Ishikawa (cell line): ENCODE measurements at regions not wholly inside any gene's neighbourhood (a gene's known extent, or its start where the extent isn't known, plus 50 kb on each side); places are given as distances from the start of the nearest gene placed in this dataset.

ENCODE experiments used
- CREB1 ChIP-seq: IDR thresholded peaks from 2 replicates; pipeline ENCODE4 v1.6.1; 2012; ENCODE audit warnings: low read depth
- EP300 ChIP-seq: IDR thresholded peaks from 2 replicates; pipeline ENCODE4 v1.6.1; 2012; ENCODE audit warnings: borderline replicate concordance
- TEAD4 ChIP-seq: IDR thresholded peaks from 2 replicates; pipeline ENCODE4 v1.6.1; 2012
- YY1 ChIP-seq: IDR thresholded peaks from 2 replicates; pipeline ENCODE4 v1.6.1; 2012; ENCODE audit warnings: low read depth
- TF ChIP-seq, protein P1 (sequence below): IDR thresholded peaks from 2 replicates; pipeline ENCODE4 v1.6.1; 2012; ENCODE audit warnings: low read depth, mild to moderate bottlenecking

DNA sequence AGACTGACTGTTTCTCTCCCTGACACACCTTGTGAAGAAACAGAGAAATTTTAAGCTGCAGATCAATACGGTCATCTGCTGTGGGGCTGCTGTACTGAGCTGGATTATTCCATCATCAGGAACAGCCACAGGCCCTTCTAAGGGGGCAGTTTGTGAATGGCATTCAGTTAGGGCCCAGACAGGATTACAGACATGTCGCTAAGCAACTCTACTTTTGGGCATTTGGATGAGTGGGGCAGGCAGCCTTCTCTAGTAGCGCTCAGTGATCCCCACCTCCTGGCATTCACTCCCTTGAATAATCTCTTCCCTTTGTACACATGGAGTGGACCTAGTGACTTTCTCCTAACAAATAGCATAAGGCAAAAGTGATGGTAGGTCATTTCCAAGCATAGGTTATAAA is 144.4 kb upstream of the RARB start:
- TF ChIP-seq CREB1 (no peak), TEAD4 (no peak), EP300 (no peak), YY1 (no peak)
- TF ChIP-seq, protein P1, sequence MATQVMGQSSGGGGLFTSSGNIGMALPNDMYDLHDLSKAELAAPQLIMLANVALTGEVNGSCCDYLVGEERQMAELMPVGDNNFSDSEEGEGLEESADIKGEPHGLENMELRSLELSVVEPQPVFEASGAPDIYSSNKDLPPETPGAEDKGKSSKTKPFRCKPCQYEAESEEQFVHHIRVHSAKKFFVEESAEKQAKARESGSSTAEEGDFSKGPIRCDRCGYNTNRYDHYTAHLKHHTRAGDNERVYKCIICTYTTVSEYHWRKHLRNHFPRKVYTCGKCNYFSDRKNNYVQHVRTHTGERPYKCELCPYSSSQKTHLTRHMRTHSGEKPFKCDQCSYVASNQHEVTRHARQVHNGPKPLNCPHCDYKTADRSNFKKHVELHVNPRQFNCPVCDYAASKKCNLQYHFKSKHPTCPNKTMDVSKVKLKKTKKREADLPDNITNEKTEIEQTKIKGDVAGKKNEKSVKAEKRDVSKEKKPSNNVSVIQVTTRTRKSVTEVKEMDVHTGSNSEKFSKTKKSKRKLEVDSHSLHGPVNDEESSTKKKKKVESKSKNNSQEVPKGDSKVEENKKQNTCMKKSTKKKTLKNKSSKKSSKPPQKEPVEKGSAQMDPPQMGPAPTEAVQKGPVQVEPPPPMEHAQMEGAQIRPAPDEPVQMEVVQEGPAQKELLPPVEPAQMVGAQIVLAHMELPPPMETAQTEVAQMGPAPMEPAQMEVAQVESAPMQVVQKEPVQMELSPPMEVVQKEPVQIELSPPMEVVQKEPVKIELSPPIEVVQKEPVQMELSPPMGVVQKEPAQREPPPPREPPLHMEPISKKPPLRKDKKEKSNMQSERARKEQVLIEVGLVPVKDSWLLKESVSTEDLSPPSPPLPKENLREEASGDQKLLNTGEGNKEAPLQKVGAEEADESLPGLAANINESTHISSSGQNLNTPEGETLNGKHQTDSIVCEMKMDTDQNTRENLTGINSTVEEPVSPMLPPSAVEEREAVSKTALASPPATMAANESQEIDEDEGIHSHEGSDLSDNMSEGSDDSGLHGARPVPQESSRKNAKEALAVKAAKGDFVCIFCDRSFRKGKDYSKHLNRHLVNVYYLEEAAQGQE: no peak
